OCI-LY7 (cell line): ENCODE measurements at regions not wholly inside any gene's neighbourhood (a gene's known extent, or its start where the extent isn't known, plus 50 kb on each side); places are given as distances from the start of the nearest gene placed in this dataset.
"Not testable (repeated sequence)": the region's sequence is repeated elsewhere in the genome, so short reads cannot be mapped to it uniquely, and the experiment has no call there.

Source experiments
- BruUV-seq: library from RNA; stranded (reverse); fragments of 400-500 nt; replicated peaks from 2 replicates; lab custom pipeline; 2021; lab: Mats Ljungman, UMichigan
- CTCF ChIA-PET: fragments of 300-600 bp; sonication (Branson Sonifier 250); formaldehyde crosslinking; loops from one replicate; lab custom pipeline; 2022; ENCODE audit warnings: antibody characterized with exemption; ENCODE audit not compliant: unreplicated experiment; lab: Charles Lee
- POLR2A ChIA-PET: fragments of 300-600 bp; sonication (Branson Sonifier 250); formaldehyde crosslinking; loops from one replicate; lab custom pipeline; 2022; ENCODE audit warnings: antibody characterized with exemption; lab: Charles Lee
- DNase-seq: peaks from one replicate; pipeline ENCODE4 v3.0.0-alpha.2; 2015; ENCODE audit warnings: low spot score
- H2AFZ ChIP-seq: fragments of 200-600 bp; sonication (generic), shearing (Covaris generic); 2 replicates; pipeline ENCODE4 v1.6.1; 2014; ENCODE audit warnings: mild to moderate bottlenecking, antibody characterized with exemption, low read length, moderate library complexity
- H3K27ac ChIP-seq: fragments of 200-600 bp; sonication (generic); 2 replicates; pipeline ENCODE4 v1.5.1; 2014; ENCODE audit warnings: mixed run types, low read depth, mild to moderate bottlenecking, moderate library complexity, low read length, inconsistent platforms; ENCODE audit not compliant: poor library complexity, severe bottlenecking
- H3K36me3 ChIP-seq: fragments of 200-600 bp; sonication (generic); 2 replicates; pipeline ENCODE4 v1.6.1; 2014; ENCODE audit warnings: mild to moderate bottlenecking, antibody characterized with exemption, low read length, moderate library complexity, mixed read lengths; ENCODE audit not compliant: insufficient read depth
- H3K4me1 ChIP-seq: fragments of 200-600 bp; sonication (generic); 2 replicates; pipeline ENCODE4 v1.5.1; 2014; ENCODE audit warnings: mild to moderate bottlenecking, low read length; ENCODE audit not compliant: insufficient read depth, poor library complexity, severe bottlenecking
- H3K4me2 ChIP-seq: fragments of 200-600 bp; sonication (generic); 2 replicates; pipeline ENCODE4 v1.6.1; 2014; ENCODE audit warnings: mild to moderate bottlenecking, low read length
- H3K4me3 ChIP-seq: fragments of 200-600 bp; sonication (generic); 2 replicates; pipeline ENCODE4 v1.5.1; 2014; ENCODE audit warnings: mild to moderate bottlenecking, low read depth, low read length; ENCODE audit not compliant: poor library complexity, severe bottlenecking
- H3K79me2 ChIP-seq: fragments of 200-600 bp; sonication (generic); 2 replicates; pipeline ENCODE4 v1.6.1; 2016; ENCODE audit warnings: low read depth, mild to moderate bottlenecking, low read length, moderate library complexity, mixed read lengths; ENCODE audit not compliant: insufficient read depth
- H3K9me2 ChIP-seq: fragments of 200-600 bp; sonication (generic); 2 replicates; pipeline ENCODE4 v1.6.1; 2016; ENCODE audit warnings: mild to moderate bottlenecking, low read length, mixed read lengths; ENCODE audit not compliant: insufficient read depth
- H3K9me3 ChIP-seq: fragments of 200-600 bp; sonication (generic); 2 replicates; pipeline ENCODE4 v1.6.1; 2014; ENCODE audit warnings: mild to moderate bottlenecking, mixed run types, low read length, mixed read lengths
- H4K20me1 ChIP-seq: fragments of 200-600 bp; sonication (generic); 2 replicates; pipeline ENCODE4 v1.6.1; 2014; ENCODE audit warnings: mild to moderate bottlenecking, antibody characterized with exemption, low read length, moderate library complexity, mixed read lengths; ENCODE audit not compliant: insufficient read depth
- EZH2phosphoT487 ChIP-seq: fragments of 200-600 bp; sonication (generic); IDR thresholded peaks from 2 replicates; pipeline ENCODE4 v1.6.1; 2018; ENCODE audit warnings: low read depth, borderline replicate concordance, mild to moderate bottlenecking, mixed run types, antibody characterized with exemption, low read length, moderate library complexity, mixed read lengths
- intact Hi-C: fragments of 100-400 bp; cut with micrococcal nuclease; formaldehyde crosslinking; loops from one replicate; pipeline ENCODE4 v1.10.0; 2022; ENCODE audit not compliant: unreplicated experiment
- TF ChIP-seq, protein P1 (sequence below): fragments of 200-600 bp; sonication (generic); conservative IDR thresholded peaks from 2 replicates; pipeline ENCODE4 v1.5.1; 2014; ENCODE audit warnings: mild to moderate bottlenecking, antibody characterized with exemption, low read length, moderate library complexity, mixed read lengths

DNA sequence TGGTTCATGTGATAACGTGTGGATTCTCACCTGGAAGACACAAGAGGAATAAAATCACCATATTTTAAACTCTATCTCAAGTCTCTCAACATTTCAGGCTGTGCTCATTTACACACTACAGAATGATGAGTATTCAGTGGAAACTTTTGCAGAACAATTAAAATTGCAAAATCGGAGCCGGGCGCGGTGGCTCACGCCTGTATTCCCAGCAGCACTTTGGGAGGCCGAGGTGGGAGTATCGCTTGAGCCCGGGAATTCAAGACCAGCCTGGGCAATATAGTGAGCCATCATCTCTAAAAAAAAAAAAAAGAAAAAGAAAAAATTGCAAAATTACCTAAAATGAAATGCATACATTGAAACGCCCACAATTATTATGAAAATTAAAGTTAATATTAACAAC is 825.9 kb downstream of the KCNJ18 start:
- Histone ChIP-seq H3K4me2 (no peak overlapping the region), H3K27ac (no peak overlapping the region), H3K36me3 (no peaks in the 10 kb centered on the region), H3K4me1 (no peaks in the 10 kb centered on the region), H2AFZ (no peak overlapping the region), H4K20me1 (no peaks in the 10 kb centered on the region), H3K4me3 (no peak overlapping the region), H3K9me3 (no peaks in the 10 kb centered on the region), H3K79me2 (no peaks in the 10 kb centered on the region), H3K9me2 (no peaks in the 10 kb centered on the region)
- TF ChIP-seq, protein P1, sequence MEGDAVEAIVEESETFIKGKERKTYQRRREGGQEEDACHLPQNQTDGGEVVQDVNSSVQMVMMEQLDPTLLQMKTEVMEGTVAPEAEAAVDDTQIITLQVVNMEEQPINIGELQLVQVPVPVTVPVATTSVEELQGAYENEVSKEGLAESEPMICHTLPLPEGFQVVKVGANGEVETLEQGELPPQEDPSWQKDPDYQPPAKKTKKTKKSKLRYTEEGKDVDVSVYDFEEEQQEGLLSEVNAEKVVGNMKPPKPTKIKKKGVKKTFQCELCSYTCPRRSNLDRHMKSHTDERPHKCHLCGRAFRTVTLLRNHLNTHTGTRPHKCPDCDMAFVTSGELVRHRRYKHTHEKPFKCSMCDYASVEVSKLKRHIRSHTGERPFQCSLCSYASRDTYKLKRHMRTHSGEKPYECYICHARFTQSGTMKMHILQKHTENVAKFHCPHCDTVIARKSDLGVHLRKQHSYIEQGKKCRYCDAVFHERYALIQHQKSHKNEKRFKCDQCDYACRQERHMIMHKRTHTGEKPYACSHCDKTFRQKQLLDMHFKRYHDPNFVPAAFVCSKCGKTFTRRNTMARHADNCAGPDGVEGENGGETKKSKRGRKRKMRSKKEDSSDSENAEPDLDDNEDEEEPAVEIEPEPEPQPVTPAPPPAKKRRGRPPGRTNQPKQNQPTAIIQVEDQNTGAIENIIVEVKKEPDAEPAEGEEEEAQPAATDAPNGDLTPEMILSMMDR: no peak
- no peak for TF ChIP-seq EZH2phosphoT487
- no TSS peak for BruUV-seq
- DNase-seq: no peak
- CTCF ChIA-PET: no interaction called here
- intact Hi-C loops: no loop called here
- POLR2A ChIA-PET: no interaction called here

DNA sequence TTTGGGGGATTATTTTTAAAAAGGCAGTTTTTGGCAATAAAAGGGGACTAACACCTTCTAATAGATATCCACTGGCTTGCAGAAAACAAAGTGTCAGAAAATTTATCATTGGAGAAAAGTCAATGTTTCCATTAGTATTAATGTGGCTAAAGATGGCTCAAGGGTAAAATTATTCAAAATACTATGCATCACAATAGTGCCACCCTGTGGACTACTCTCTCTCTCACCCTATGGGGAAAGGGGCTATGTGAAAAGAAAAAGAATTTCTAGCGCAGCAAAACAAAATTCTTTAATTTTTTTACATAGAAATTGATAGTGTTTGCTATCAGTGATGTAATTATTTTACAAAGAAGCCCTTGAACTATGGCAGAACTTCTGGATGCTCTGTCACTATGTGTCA is 856.5 kb downstream of the KCNJ18 start:
- H3K9me3 ChIP-seq, POLR2A ChIA-PET, intact Hi-C loops, H3K27ac ChIP-seq, H3K4me3 ChIP-seq, H3K4me1 ChIP-seq, H3K9me2 ChIP-seq, DNase-seq, H3K79me2 ChIP-seq, H3K4me2 ChIP-seq, H4K20me1 ChIP-seq, BruUV-seq, H3K36me3 ChIP-seq, H2AFZ ChIP-seq, CTCF ChIA-PET: not testable (repeated sequence)
- TF ChIP-seq, protein P1: peak; percentile 55

DNA sequence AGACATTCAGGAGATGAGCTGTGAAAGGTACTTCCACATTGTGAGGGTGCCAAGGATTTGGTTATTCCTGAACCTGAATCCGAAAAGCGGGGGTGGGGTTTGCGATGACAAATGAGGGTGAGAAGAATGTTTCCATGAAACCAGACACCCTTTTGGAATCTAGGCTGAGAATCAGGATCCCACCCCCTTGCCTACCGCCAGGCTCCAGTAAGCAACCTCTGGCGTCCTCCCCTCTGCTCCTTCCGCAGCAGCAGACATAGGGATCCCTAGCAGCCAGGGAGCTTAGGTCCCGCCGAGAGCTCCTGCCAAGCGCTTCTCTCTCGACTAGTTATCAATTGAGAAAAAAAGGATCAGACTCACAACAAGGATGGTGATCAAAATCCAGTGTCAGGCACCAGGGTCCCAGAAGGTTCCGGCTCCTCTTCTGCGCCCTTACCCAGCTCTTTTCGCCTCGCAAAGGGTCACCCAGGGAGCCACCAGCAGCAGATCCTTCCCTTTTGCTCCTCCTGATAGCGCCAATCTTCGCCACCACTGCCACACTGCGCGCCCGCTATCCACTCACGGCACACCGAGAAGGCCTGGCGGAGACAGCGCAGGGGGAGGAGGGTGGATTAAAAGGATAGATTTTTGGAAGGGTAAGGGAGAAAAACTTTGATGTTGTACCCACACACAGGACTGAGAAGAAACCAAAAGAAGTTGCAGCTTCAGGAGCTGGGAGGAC is 859.5 kb downstream of the KCNJ18 start:
- H3K4me3 ChIP-seq, DNase-seq, POLR2A ChIA-PET, CTCF ChIA-PET, H3K9me3 ChIP-seq, H3K79me2 ChIP-seq, H2AFZ ChIP-seq, BruUV-seq, H3K9me2 ChIP-seq, H4K20me1 ChIP-seq, H3K4me1 ChIP-seq, H3K4me2 ChIP-seq, intact Hi-C loops, H3K27ac ChIP-seq, H3K36me3 ChIP-seq: not testable (repeated sequence)
